Uterus (tissue), 3 donors: ENCODE measurements at regions not wholly inside any gene's neighbourhood (a gene's known extent, or its start where the extent isn't known, plus 50 kb on each side); places are given as distances from the start of the nearest gene placed in this dataset.

ENCODE experiments used
- DNase-seq, 2 donors: peaks; one replicate each; pipeline ENCODE4 v3.0.0-alpha.2; 2019 to 2020
- H3K27ac ChIP-seq, 2 donors: fragments of 200-600 bp; sonication (generic); 1 replicate in 1 of 2; 2 replicates in 1 of 2; pipeline ENCODE4 v1.5.1; 2016 to 2018
- H3K27me3 ChIP-seq, 2 donors: fragments of 200-600 bp; sonication (generic); one replicate each; pipeline ENCODE4 v1.5.1; 2018 to 2019; ENCODE audit warnings: control low read depth in 1 of 2
- H3K36me3 ChIP-seq, 2 donors: fragments of 200-600 bp; sonication (generic); one replicate each; pipeline ENCODE4 v1.5.1; 2019; ENCODE audit warnings: control low read depth in 1 of 2
- H3K4me1 ChIP-seq, 2 donors: fragments of 200-600 bp; sonication (generic); one replicate each; pipeline ENCODE4 v1.5.1; 2018 to 2019; ENCODE audit warnings: control low read depth in 1 of 2
- H3K4me3 ChIP-seq, 2 donors: fragments of 200-600 bp; sonication (generic); 1 replicate in 1 of 2; 2 replicates in 1 of 2; pipeline ENCODE4 v1.5.1; 2018 to 2019; ENCODE audit warnings: mild to moderate bottlenecking in 1 of 2
- H3K9me3 ChIP-seq, 2 donors: fragments of 200-600 bp; sonication (generic); one replicate each; pipeline ENCODE4 v1.5.1; 2019; ENCODE audit warnings: control low read depth in 1 of 2
- CTCF ChIP-seq, 4 experiments: fragments of 200-600 bp in 2 of 4; fragments of 450-650 bp in 2 of 4; sonication (generic) in 2 of 4; IDR thresholded peaks; one replicate each; pipeline ENCODE4 v1.5.1; 2016 to 2019; ENCODE audit warnings: antibody characterized with exemption in 4 of 4, mild to moderate bottlenecking in 2 of 4, moderate library complexity in 1 of 4
- POLR2A ChIP-seq, 2 donors: fragments of 450-650 bp; IDR thresholded peaks; one replicate each; pipeline ENCODE4 v1.6.1; 2016; ENCODE audit warnings: antibody characterized with exemption in 2 of 2, mild to moderate bottlenecking in 1 of 2, moderate library complexity in 1 of 2
- intact Hi-C: fragments of 100-400 bp; cut with DNase I; formaldehyde crosslinking; loops from one replicate; pipeline ENCODE4 v1.15.1; 2023; ENCODE audit warnings: low total_unique reads
- donor health status: DM: yes; HTN: yes; CAD: no.

GRCh38 chr11:28504555-28505110, 396.4 kb downstream of the METTL15 start:
- Histone ChIP-seq H3K36me3 (no peaks in the 10 kb centered on the region), H3K4me1 (no peaks in the 10 kb centered on the region), H3K4me3 (no peak overlapping the region), H3K27ac (no peak overlapping the region), H3K27me3 (no peaks in the 10 kb centered on the region), H3K9me3 (no peaks in the 10 kb centered on the region)
- no peak for DNase-seq
- no peak for TF ChIP-seq POLR2A (IDR thresholded peaks at IDR 0.05)
- no peak for TF ChIP-seq CTCF (IDR thresholded peaks at IDR 0.05)
- intact Hi-C loops: no loop called here

GRCh38 chr11:28495333-28495732, 387.1 kb downstream of the METTL15 start:
- no peak overlapping the region for H3K27ac ChIP-seq
- intact Hi-C loops: no loop called here
- no peaks in the 10 kb centered on the region for H3K9me3 ChIP-seq
- H3K4me3 ChIP-seq: no peak overlapping the region
- H3K36me3 ChIP-seq: no peaks in the 10 kb centered on the region
- H3K4me1 ChIP-seq: no peaks in the 10 kb centered on the region
- DNase-seq: no peak
- TF ChIP-seq CTCF (IDR thresholded peaks at IDR 0.05) (no peak), POLR2A (IDR thresholded peaks at IDR 0.05) (no peak)
- H3K27me3 ChIP-seq: no peaks in the 10 kb centered on the region

- Histone ChIP-seq H3K27ac (no peak overlapping the region), H3K4me3 (no peak overlapping the region), H3K27me3 (no peaks in the 10 kb centered on the region), H3K9me3 (no peaks in the 10 kb centered on the region), H3K36me3 (no peaks in the 10 kb centered on the region), H3K4me1 (no peaks in the 10 kb centered on the region)
- TF ChIP-seq POLR2A (IDR thresholded peaks at IDR 0.05) (no peak), CTCF (IDR thresholded peaks at IDR 0.05) (no peak)
- intact Hi-C loops: no loop called here
- DNase-seq: no peak
Measured at GRCh38 chr11:28491431-28491830, 383.2 kb downstream of the METTL15 start.

GRCh38 chr11:28490773-28491382, 382.7 kb downstream of the METTL15 start:
- Histone ChIP-seq H3K27ac (no peak overlapping the region), H3K27me3 (no peaks in the 10 kb centered on the region)

More at GRCh38 chr11:28490773-28491382, 382.7 kb downstream of the METTL15 start:
- no peak for TF ChIP-seq CTCF (IDR thresholded peaks at IDR 0.05)
- no peak for TF ChIP-seq POLR2A (IDR thresholded peaks at IDR 0.05)
- Histone ChIP-seq H3K4me3 (no peak overlapping the region), H3K4me1 (no peaks in the 10 kb centered on the region), H3K36me3 (no peaks in the 10 kb centered on the region), H3K9me3 (no peaks in the 10 kb centered on the region)
- intact Hi-C loops: no loop called here
- DNase-seq: no peak
